Caco-2 (cell line): ENCODE measurements at regions not wholly inside any gene's neighbourhood (a gene's known extent, or its start where the extent isn't known, plus 50 kb on each side); places are given as distances from the start of the nearest gene placed in this dataset.

Source experiments
- BruUV-seq: library from RNA; stranded (reverse); fragments of 400-500 nt; replicated peaks from 2 replicates; lab custom pipeline; 2021; lab: Mats Ljungman, UMichigan
- CTCF ChIA-PET: fragments of 300-600 bp; sonication (Branson Sonifier 250); formaldehyde crosslinking; loops from one replicate; lab custom pipeline; 2022; ENCODE audit warnings: antibody characterized with exemption; lab: Charles Lee
- POLR2A ChIA-PET: fragments of 300-600 bp; sonication (Branson Sonifier 250); formaldehyde crosslinking; loops from one replicate; lab custom pipeline; 2022; ENCODE audit warnings: antibody characterized with exemption; lab: Charles Lee
- DNase-seq, 2 experiments: peaks; one replicate each; pipeline versions ENCODE4 v3.0.0 to v3.0.0-alpha.2; 2020 to 2022
- H3K27me3 ChIP-seq: replicated peaks from 2 replicates; pipeline ENCODE4 v1.6.0; 2011; ENCODE audit warnings: low read length; ENCODE audit not compliant: control insufficient read depth, insufficient read depth
- H3K36me3 ChIP-seq: 2 replicates; pipeline ENCODE4 v1.5.1; 2011; ENCODE audit warnings: low read length; ENCODE audit not compliant: control insufficient read depth, insufficient read depth
- H3K4me1 ChIP-seq: fragments of 250-450 bp; sonication (Bioruptor Pico); 2 replicates; pipeline ENCODE4 v1.5.1; 2020; ENCODE audit warnings: mild to moderate bottlenecking
- H3K4me3 ChIP-seq: 2 replicates; pipeline ENCODE4 v1.5.1; 2011; ENCODE audit warnings: low read depth, mild to moderate bottlenecking, control low read depth, low read length
- H3K9me3 ChIP-seq: fragments of 250-450 bp; sonication (Bioruptor Pico); 2 replicates; pipeline ENCODE4 v1.5.1; 2020; ENCODE audit warnings: mild to moderate bottlenecking, moderate library complexity
- H3K27ac Mint-ChIP-seq: one replicate; pipeline ENCODE4 v1.8.0; 2022; ENCODE audit warnings: mixed read lengths; ENCODE audit not compliant: unreplicated experiment
- H3K27me3 Mint-ChIP-seq: one replicate; pipeline ENCODE4 v1.8.0; 2022; ENCODE audit warnings: mixed read lengths; ENCODE audit not compliant: insufficient read depth, unreplicated experiment
- H3K36me3 Mint-ChIP-seq: one replicate; pipeline ENCODE4 v1.8.0; 2022; ENCODE audit warnings: mild to moderate bottlenecking, mixed read lengths; ENCODE audit not compliant: insufficient read depth, unreplicated experiment
- H3K4me1 Mint-ChIP-seq: one replicate; pipeline ENCODE4 v1.8.0; 2022; ENCODE audit warnings: low read depth, mixed read lengths; ENCODE audit not compliant: unreplicated experiment
- H3K4me3 Mint-ChIP-seq: one replicate; pipeline ENCODE4 v1.8.0; 2022; ENCODE audit warnings: mild to moderate bottlenecking, moderate library complexity, mixed read lengths; ENCODE audit not compliant: unreplicated experiment
- H3K9me3 Mint-ChIP-seq: one replicate; pipeline ENCODE4 v1.8.0; 2022; ENCODE audit warnings: mixed read lengths; ENCODE audit not compliant: unreplicated experiment
- CTCF ChIP-seq, 2 experiments: fragments of 200-600 bp in 1 of 2; IDR thresholded peaks; 1 replicate in 1 of 2; 2 replicates in 1 of 2; pipeline versions ENCODE4 v1.5.1 to v1.8.0; 2011 to 2022; ENCODE audit warnings: antibody characterized with exemption in 1 of 2, control low read depth in 1 of 2, inconsistent platforms in 1 of 2, low read depth in 1 of 2, low read length in 1 of 2, mild to moderate bottlenecking in 1 of 2, moderate library complexity in 1 of 2; ENCODE audit not compliant: insufficient read depth in 1 of 2, severe bottlenecking in 1 of 2, unreplicated experiment in 1 of 2
- intact Hi-C: fragments of 100-400 bp; cut with micrococcal nuclease; formaldehyde crosslinking; loops from one replicate; pipeline ENCODE4 v1.10.0; 2022; ENCODE audit not compliant: unreplicated experiment

DNA sequence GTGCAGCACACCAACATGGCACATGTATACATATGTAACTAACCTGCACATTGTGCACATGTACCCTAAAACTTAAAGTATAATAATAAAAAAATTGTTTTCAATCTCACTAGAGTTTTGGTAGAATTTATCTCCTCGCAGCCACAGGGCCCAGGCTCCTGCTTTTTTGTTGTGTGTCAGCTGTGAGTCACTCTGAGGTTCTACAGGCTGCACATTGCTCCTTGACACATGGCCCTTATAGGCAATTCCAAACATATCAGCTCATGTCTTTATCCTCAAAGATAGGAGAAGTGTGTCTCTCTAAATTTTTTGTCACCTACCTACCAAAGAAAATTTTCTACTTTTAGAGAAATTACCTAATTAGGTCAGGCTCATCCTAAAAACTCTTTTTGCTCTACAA is 252.1 kb upstream of the ADGRL3 start:
- POLR2A ChIA-PET, result no interaction called here
- Mint-ChIP-seq H3K27me3 (no peaks in the 10 kb centered on the region), H3K36me3 (peaks cover 8% of the 10 kb centered on the region), H3K4me1 (peaks cover 14% of the 10 kb centered on the region), H3K4me3 (no peak overlapping the region), H3K9me3 (peaks cover 15% of the 10 kb centered on the region), H3K27ac (no peak overlapping the region)
- no TSS peak for BruUV-seq
- no peak for TF ChIP-seq CTCF (IDR thresholded peaks at IDR 0.05; ENCODE audit: insufficient read depth in 1 of 2, low read depth in 1 of 2, low read length in 1 of 2, severe bottlenecking in 1 of 2, unreplicated experiment in 1 of 2)
- Histone ChIP-seq H3K27me3 (no peaks in the 10 kb centered on the region), H3K36me3 (no peaks in the 10 kb centered on the region), H3K9me3 (peaks cover 7% of the 10 kb centered on the region; the same call in 1 of the 2 replicates), H3K4me1 (peaks cover 10% of the 10 kb centered on the region), H3K4me3 (no peak overlapping the region)
- CTCF ChIA-PET, result no interaction called here
- no peak for DNase-seq
- intact Hi-C loops, result no loop called here

GRCh38 chr4:60952921-60953320 is 247.2 kb upstream of the ADGRL3 start:
- POLR2A ChIA-PET, result no interaction called here
- H3K27me3 ChIP-seq, result no peaks in the 10 kb centered on the region
- H3K4me3 Mint-ChIP-seq, result no peak overlapping the region
- no peaks in the 10 kb centered on the region for H3K4me1 ChIP-seq
- H3K36me3 ChIP-seq, result no peaks in the 10 kb centered on the region
- H3K9me3 ChIP-seq, result no peaks in the 10 kb centered on the region
- BruUV-seq, result no TSS peak
- CTCF ChIA-PET, result no interaction called here
- H3K9me3 Mint-ChIP-seq, result no peaks in the 10 kb centered on the region
- H3K4me1 Mint-ChIP-seq, result peaks cover 6% of the 10 kb centered on the region
- H3K27me3 Mint-ChIP-seq, result no peaks in the 10 kb centered on the region
- no peak for TF ChIP-seq CTCF (IDR thresholded peaks at IDR 0.05; ENCODE audit: insufficient read depth in 1 of 2, low read depth in 1 of 2, low read length in 1 of 2, severe bottlenecking in 1 of 2, unreplicated experiment in 1 of 2)
- no peaks in the 10 kb centered on the region for H3K36me3 Mint-ChIP-seq
- no peak for DNase-seq
- H3K27ac Mint-ChIP-seq, result no peak overlapping the region
- intact Hi-C loops, result no loop called here
- no peak overlapping the region for H3K4me3 ChIP-seq

- H3K36me3 Mint-ChIP-seq, result no peaks in the 10 kb centered on the region
- CTCF ChIA-PET, result no interaction called here
- H3K9me3 Mint-ChIP-seq, result no peaks in the 10 kb centered on the region
- Histone ChIP-seq H3K36me3 (no peaks in the 10 kb centered on the region), H3K4me3 (no peak overlapping the region), H3K4me1 (no peaks in the 10 kb centered on the region), H3K27me3 (no peaks in the 10 kb centered on the region), H3K9me3 (no peaks in the 10 kb centered on the region)
- no TSS peak for BruUV-seq
- DNase-seq, result no peak
- POLR2A ChIA-PET, result no interaction called here
- H3K27ac Mint-ChIP-seq, result no peak overlapping the region
- peaks cover 6% of the 10 kb centered on the region for H3K4me1 Mint-ChIP-seq
- intact Hi-C loops, result no loop called here
- no peak overlapping the region for H3K4me3 Mint-ChIP-seq
- no peak for TF ChIP-seq CTCF (IDR thresholded peaks at IDR 0.05; ENCODE audit: insufficient read depth in 1 of 2, low read depth in 1 of 2, low read length in 1 of 2, severe bottlenecking in 1 of 2, unreplicated experiment in 1 of 2)
- H3K27me3 Mint-ChIP-seq, result no peaks in the 10 kb centered on the region
These were observed 246.3 kb upstream of the ADGRL3 start for GRCh38 chr4:60953826-60954225.
